Stimulated activated CD8-positive, alpha-beta memory T cell treated with anti-CD3 and anti-CD28 coated beads, Interleukin-2, amount 100 ng/mL, for 1 hour (primary cell): ENCODE measurements at regions not wholly inside any gene's neighbourhood (a gene's known extent, or its start where the extent isn't known, plus 50 kb on each side); places are given as distances from the start of the nearest gene placed in this dataset.

ENCODE experiments used
- DNase-seq, 2 donors: peaks; one replicate each; pipeline ENCODE4 v3.0.0-alpha.2; 2020; ENCODE audit warnings: low read depth in 2 of 2

GRCh38 chr16:6512512-6512911 is 820.1 kb upstream of the RBFOX1 start:
- DNase-seq: no peak

GRCh38 chr16:6510261-6510660 is 822.4 kb upstream of the RBFOX1 start:
- no peak for DNase-seq

- DNase-seq: no peak
Observed at GRCh38 chr16:6499413-6499812, 833.2 kb upstream of the RBFOX1 start.

- no peak for DNase-seq
Observed at GRCh38 chr16:6498858-6499257, 833.8 kb upstream of the RBFOX1 start.

- DNase-seq: no peak
Observed at GRCh38 chr16:6496996-6497395, 835.6 kb upstream of the RBFOX1 start.

GRCh38 chr16:6495486-6496210 is 837.0 kb upstream of the RBFOX1 start:
- no peak for DNase-seq

GRCh38 chr16:6494716-6495115 is 837.9 kb upstream of the RBFOX1 start:
- DNase-seq: no peak

- DNase-seq: no peak
Observed at GRCh38 chr16:6493555-6493954, 839.1 kb upstream of the RBFOX1 start.

GRCh38 chr16:6492742-6493141 is 839.9 kb upstream of the RBFOX1 start:
- no peak for DNase-seq

- DNase-seq: no peak
Observed at GRCh38 chr16:6484935-6485334, 847.7 kb upstream of the RBFOX1 start.

- DNase-seq: no peak
Observed at GRCh38 chr16:6484081-6484480, 848.6 kb upstream of the RBFOX1 start.

- DNase-seq: no peak
Observed at GRCh38 chr16:6483469-6484033, 849.1 kb upstream of the RBFOX1 start.

- DNase-seq: no peak
Observed at GRCh38 chr16:6482696-6483468, 849.8 kb upstream of the RBFOX1 start.

GRCh38 chr16:6481894-6482293 is 850.8 kb upstream of the RBFOX1 start:
- DNase-seq: no peak

- no peak for DNase-seq
Observed at GRCh38 chr16:6453742-6454141, 878.9 kb upstream of the RBFOX1 start.

GRCh38 chr16:6447021-6447790 is 885.4 kb upstream of the RBFOX1 start:
- no peak for DNase-seq

GRCh38 chr16:6446370-6446769 is 886.3 kb upstream of the RBFOX1 start:
- DNase-seq: no peak

- DNase-seq: no peak
Observed at GRCh38 chr16:6439129-6439528, 893.5 kb upstream of the RBFOX1 start.

GRCh38 chr16:6428861-6429260 is 903.8 kb upstream of the RBFOX1 start:
- DNase-seq: no peak

- no peak for DNase-seq
Observed at GRCh38 chr16:6427621-6428020, 905.0 kb upstream of the RBFOX1 start.

GRCh38 chr16:6407596-6407995 is 925.0 kb upstream of the RBFOX1 start:
- no peak for DNase-seq

GRCh38 chr16:6406028-6406427 is 926.6 kb upstream of the RBFOX1 start:
- no peak for DNase-seq
